ENCODE measurements at regions not wholly inside any gene's neighbourhood (a gene's known extent, or its start where the extent isn't known, plus 50 kb on each side); places are given as distances from the start of the nearest gene placed in this dataset.

DNA sequence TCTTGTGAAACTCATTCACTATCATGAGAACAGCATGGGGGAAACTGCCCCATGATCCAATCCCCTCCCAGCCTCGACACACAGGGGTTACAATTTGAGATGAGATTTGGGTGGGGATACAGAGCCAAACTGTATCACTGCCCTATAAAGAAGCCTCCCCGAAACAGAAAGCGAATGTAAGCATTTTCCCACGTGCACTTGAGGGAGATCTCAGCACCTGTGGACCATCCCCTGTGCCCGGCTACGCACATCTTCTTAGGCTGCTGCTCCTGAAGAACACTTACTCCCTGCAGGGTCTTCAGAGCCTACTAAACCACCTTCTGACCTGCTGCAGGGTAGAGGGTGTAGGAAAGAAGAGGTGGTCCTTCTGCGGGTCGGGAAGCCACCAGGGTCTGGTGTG, 410.2 kb upstream of the IRX2 start:
- no peak overlapping the region for H3K4me3 ChIP-seq
- H3K9me3 ChIP-seq (ENCODE audit: insufficient read depth, low read depth), result no peaks in the 10 kb centered on the region
- H3K4me2 ChIP-seq, result no peak overlapping the region
- ChIA-PET POLR2A (ENCODE audit: unreplicated experiment) (no interaction called here), CTCF (no interaction called here)
- no peak for DNase-seq
- no peak overlapping the region for H3K27ac ChIP-seq
- H3K4me1 ChIP-seq (replicated peaks; ENCODE audit: insufficient read depth), result no peaks in the 10 kb centered on the region
- intact Hi-C loops (cut with micrococcal nuclease; ENCODE audit: unreplicated experiment), result no loop called here
- no peaks in the 10 kb centered on the region for H3F3A ChIP-seq (ENCODE audit: insufficient read depth, low read depth)
- H3K36me3 ChIP-seq (ENCODE audit: low read depth), result no peaks in the 10 kb centered on the region
- TF ChIP-seq, protein P1, sequence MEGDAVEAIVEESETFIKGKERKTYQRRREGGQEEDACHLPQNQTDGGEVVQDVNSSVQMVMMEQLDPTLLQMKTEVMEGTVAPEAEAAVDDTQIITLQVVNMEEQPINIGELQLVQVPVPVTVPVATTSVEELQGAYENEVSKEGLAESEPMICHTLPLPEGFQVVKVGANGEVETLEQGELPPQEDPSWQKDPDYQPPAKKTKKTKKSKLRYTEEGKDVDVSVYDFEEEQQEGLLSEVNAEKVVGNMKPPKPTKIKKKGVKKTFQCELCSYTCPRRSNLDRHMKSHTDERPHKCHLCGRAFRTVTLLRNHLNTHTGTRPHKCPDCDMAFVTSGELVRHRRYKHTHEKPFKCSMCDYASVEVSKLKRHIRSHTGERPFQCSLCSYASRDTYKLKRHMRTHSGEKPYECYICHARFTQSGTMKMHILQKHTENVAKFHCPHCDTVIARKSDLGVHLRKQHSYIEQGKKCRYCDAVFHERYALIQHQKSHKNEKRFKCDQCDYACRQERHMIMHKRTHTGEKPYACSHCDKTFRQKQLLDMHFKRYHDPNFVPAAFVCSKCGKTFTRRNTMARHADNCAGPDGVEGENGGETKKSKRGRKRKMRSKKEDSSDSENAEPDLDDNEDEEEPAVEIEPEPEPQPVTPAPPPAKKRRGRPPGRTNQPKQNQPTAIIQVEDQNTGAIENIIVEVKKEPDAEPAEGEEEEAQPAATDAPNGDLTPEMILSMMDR (conservative IDR thresholded peaks at IDR 0.05), result no peak
- TF ChIP-seq EZH2 (IDR thresholded peaks at IDR 0.05; ENCODE audit: low read depth), result no peak
- H3K27me3 ChIP-seq (ENCODE audit: insufficient read depth, low read depth), result peaks cover 68% of the 10 kb centered on the region
- H3K9me2 ChIP-seq (ENCODE audit: insufficient read depth), result no peaks in the 10 kb centered on the region
- no TSS peak for BruUV-seq (replicated peaks)
- H3K79me2 ChIP-seq (ENCODE audit: low read depth), result no peaks in the 10 kb centered on the region
- H2AFZ ChIP-seq, result no peak overlapping the region; the same call in 1 of the 2 replicates
- no peaks in the 10 kb centered on the region for H4K20me1 ChIP-seq (ENCODE audit: insufficient read depth)

DNA sequence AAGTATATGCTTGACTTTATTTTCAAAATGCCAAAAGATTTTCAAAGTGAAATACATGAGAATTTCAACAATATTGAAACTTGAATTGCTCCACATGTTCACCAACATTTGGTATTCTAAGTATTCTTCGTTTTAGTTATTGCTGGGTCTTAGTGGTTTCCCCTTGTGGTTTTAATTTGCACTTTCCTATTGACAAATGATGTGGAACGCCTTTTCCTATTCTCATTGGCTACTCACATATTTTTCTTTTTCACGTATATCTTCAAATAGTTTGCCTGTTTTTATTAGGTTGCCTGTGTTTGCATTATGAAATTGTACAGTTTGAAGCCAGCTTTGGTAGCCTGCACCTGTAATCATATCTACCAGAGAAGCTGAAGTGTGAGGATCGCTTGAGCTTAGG, 405.7 kb upstream of the IRX2 start:
- no peak overlapping the region for H3K4me2 ChIP-seq
- no peak overlapping the region for H3K4me3 ChIP-seq
- H3K36me3 ChIP-seq (ENCODE audit: low read depth), result no peaks in the 10 kb centered on the region
- no peak for DNase-seq
- ChIA-PET CTCF (no interaction called here), POLR2A (ENCODE audit: unreplicated experiment) (no interaction called here)
- H3K4me1 ChIP-seq (replicated peaks; ENCODE audit: insufficient read depth), result no peaks in the 10 kb centered on the region
- no peaks in the 10 kb centered on the region for H3K9me3 ChIP-seq (ENCODE audit: insufficient read depth, low read depth)
- intact Hi-C loops (cut with micrococcal nuclease; ENCODE audit: unreplicated experiment), result no loop called here
- no peak for TF ChIP-seq EZH2 (IDR thresholded peaks at IDR 0.05; ENCODE audit: low read depth)
- TF ChIP-seq, protein P1 (conservative IDR thresholded peaks at IDR 0.05), result no peak
- 0 out of 2 replicates have a peak, but pooled peaks cover 5% of the 10 kb centered on the region for H4K20me1 ChIP-seq (ENCODE audit: insufficient read depth)
- H3K79me2 ChIP-seq (ENCODE audit: low read depth), result no peaks in the 10 kb centered on the region
- H3F3A ChIP-seq (ENCODE audit: insufficient read depth, low read depth), result no peaks in the 10 kb centered on the region
- H3K27me3 ChIP-seq (ENCODE audit: insufficient read depth, low read depth), result peaks cover 75% of the 10 kb centered on the region
- no peak overlapping the region for H3K27ac ChIP-seq
- BruUV-seq (replicated peaks), result no TSS peak
- no peaks in the 10 kb centered on the region for H3K9me2 ChIP-seq (ENCODE audit: insufficient read depth)
- H2AFZ ChIP-seq, result no peak overlapping the region

DNA sequence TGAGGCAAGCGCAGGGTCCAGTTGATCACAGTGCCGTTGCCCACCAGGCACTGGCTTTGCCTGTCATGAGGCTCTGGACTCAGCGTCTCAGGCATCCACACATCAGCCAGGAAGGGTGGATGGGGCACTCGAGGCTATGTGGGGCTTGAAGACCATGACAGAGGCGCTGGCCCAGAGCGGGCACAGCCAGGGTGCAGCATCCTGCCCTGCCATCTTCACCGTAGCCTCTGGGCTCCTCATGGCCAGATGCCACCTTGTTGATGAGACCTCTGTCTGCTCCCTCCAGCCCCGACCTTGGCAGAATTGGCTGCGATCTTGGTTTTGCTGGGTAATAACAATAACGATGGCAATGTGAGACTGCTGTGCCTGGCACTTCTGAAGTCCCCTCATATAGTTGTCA, 404.2 kb upstream of the IRX2 start:
- H3K79me2 ChIP-seq (ENCODE audit: low read depth), result no peaks in the 10 kb centered on the region
- CTCF ChIA-PET, result no interaction called here
- 0 out of 2 replicates have a peak, but pooled peaks cover 5% of the 10 kb centered on the region for H4K20me1 ChIP-seq (ENCODE audit: insufficient read depth)
- BruUV-seq (replicated peaks), result no TSS peak
- TF ChIP-seq, protein P1 (conservative IDR thresholded peaks at IDR 0.05), result no peak
- TF ChIP-seq EZH2 (IDR thresholded peaks at IDR 0.05; ENCODE audit: low read depth), result no peak
- POLR2A ChIA-PET (ENCODE audit: unreplicated experiment), result interaction anchor here (0.7 kb wide), 1 partner anchor 18 kb away, joined by 3 read pairs; no protein-coding TSS in a partner anchor
- peaks cover 75% of the 10 kb centered on the region for H3K27me3 ChIP-seq (ENCODE audit: insufficient read depth, low read depth)
- no peaks in the 10 kb centered on the region for H3F3A ChIP-seq (ENCODE audit: insufficient read depth, low read depth)
- intact Hi-C loops (cut with micrococcal nuclease; ENCODE audit: unreplicated experiment), result no loop called here
- DNase-seq, result no peak
- no peak overlapping the region for H3K4me2 ChIP-seq
- H3K4me3 ChIP-seq, result no peak overlapping the region
- H3K9me3 ChIP-seq (ENCODE audit: insufficient read depth, low read depth), result no peaks in the 10 kb centered on the region
- no peaks in the 10 kb centered on the region for H3K9me2 ChIP-seq (ENCODE audit: insufficient read depth)
- H2AFZ ChIP-seq, result no peak overlapping the region
- H3K36me3 ChIP-seq (ENCODE audit: low read depth), result no peaks in the 10 kb centered on the region
- no peaks in the 10 kb centered on the region for H3K4me1 ChIP-seq (replicated peaks; ENCODE audit: insufficient read depth)
- H3K27ac ChIP-seq, result no peak overlapping the region
